IMR-90 (cell line): ENCODE measurements at regions not wholly inside any gene's neighbourhood (a gene's known extent, or its start where the extent isn't known, plus 50 kb on each side); places are given as distances from the start of the nearest gene placed in this dataset.

ENCODE experiments used
- ATAC-seq: fragments of 200-7000 bp; cut with Tn5 transposase; 2 replicates; pipeline ENCODE4 v1.9.1; 2020; ENCODE audit warnings: low read depth, mild to moderate bottlenecking, moderate library complexity
- BruUV-seq: library from RNA; stranded (reverse); fragments of 400-500 nt; replicated peaks from 2 replicates; lab custom pipeline; 2021; lab: Mats Ljungman, UMichigan
- CTCF ChIA-PET: fragments of 300-600 bp; formaldehyde crosslinking; extraction: SDS; loops from one replicate; lab custom pipeline; 2021; ENCODE audit warnings: antibody characterized with exemption; lab: Yijun Ruan, JAX
- POLR2A ChIA-PET: fragments of 300-600 bp; sonication (Branson Sonifier 250); formaldehyde crosslinking; loops from one replicate; lab custom pipeline; 2022; ENCODE audit warnings: antibody characterized with exemption; ENCODE audit not compliant: unreplicated experiment; lab: Charles Lee
- DNase-seq: peaks from one replicate; pipeline ENCODE4 v3.0.0; 2013
- H2AFZ ChIP-seq: replicated peaks from 2 replicates; pipeline ENCODE3; 2013; ENCODE audit warnings: low read length, mild to moderate bottlenecking; ENCODE audit not compliant: poor library complexity
- H2AK5ac ChIP-seq: 2 replicates; pipeline ENCODE4 v1.6.1; 2013; ENCODE audit warnings: low read depth, low read length, inconsistent platforms
- H2AK9ac ChIP-seq: replicated peaks from 2 replicates; pipeline ENCODE3; 2013; ENCODE audit warnings: mild to moderate bottlenecking, low read depth, low read length, moderate library complexity; ENCODE audit not compliant: poor library complexity
- H2BK120ac ChIP-seq: 2 replicates; pipeline ENCODE4 v1.6.1; 2013; ENCODE audit warnings: low read depth, low read length, inconsistent platforms
- H2BK15ac ChIP-seq: 3 replicates; pipeline ENCODE4 v1.6.1; 2013; ENCODE audit warnings: low read depth, low read length, inconsistent platforms
- H2BK20ac ChIP-seq: 2 replicates; pipeline ENCODE4 v1.6.1; 2013; ENCODE audit warnings: low read depth, mild to moderate bottlenecking, inconsistent platforms, low read length, moderate library complexity
- H2BK5ac ChIP-seq: 2 replicates; pipeline ENCODE4 v1.6.1; 2013; ENCODE audit warnings: mild to moderate bottlenecking, low read depth, low read length, inconsistent platforms; ENCODE audit not compliant: poor library complexity, severe bottlenecking
- H3K14ac ChIP-seq: replicated peaks from 2 replicates; pipeline ENCODE4 v1.6.1; 2013; ENCODE audit warnings: low read depth, low read length, inconsistent platforms
- H3K18ac ChIP-seq: 2 replicates; pipeline ENCODE4 v1.6.1; 2013; ENCODE audit warnings: low read depth, low read length, control low read depth
- H3K23ac ChIP-seq: 2 replicates; pipeline ENCODE4 v1.6.1; 2013; ENCODE audit warnings: low read depth, low read length, inconsistent platforms
- H3K27ac ChIP-seq: 2 replicates; pipeline ENCODE4 v1.5.1; 2013; ENCODE audit warnings: mild to moderate bottlenecking, control low read depth, low read length; ENCODE audit not compliant: insufficient read depth
- H3K27me3 ChIP-seq: 2 replicates; pipeline ENCODE4 v1.6.1; 2013; ENCODE audit warnings: low read length; ENCODE audit not compliant: control insufficient read depth, insufficient read depth
- H3K36me3 ChIP-seq: 2 replicates; pipeline ENCODE4 v1.6.1; 2013; ENCODE audit warnings: low read length, mixed read lengths; ENCODE audit not compliant: control insufficient read depth, insufficient read depth
- H3K4ac ChIP-seq: 2 replicates; pipeline ENCODE4 v1.6.1; 2013; ENCODE audit warnings: low read depth, low read length, inconsistent platforms
- H3K4me1 ChIP-seq: 2 replicates; pipeline ENCODE4 v1.6.1; 2013; ENCODE audit warnings: low read length, mixed read lengths; ENCODE audit not compliant: control insufficient read depth, insufficient read depth
- H3K4me2 ChIP-seq: 2 replicates; pipeline ENCODE4 v1.6.1; 2013; ENCODE audit warnings: low read depth, mild to moderate bottlenecking, control low read depth, low read length, moderate library complexity
- H3K4me3 ChIP-seq: 2 replicates; pipeline ENCODE4 v1.5.1; 2013; ENCODE audit warnings: low read depth, mild to moderate bottlenecking, control low read depth, low read length, moderate library complexity; ENCODE audit not compliant: insufficient read depth
- H3K56ac ChIP-seq: 2 replicates; pipeline ENCODE4 v1.6.1; 2013; ENCODE audit warnings: low read length, inconsistent platforms; ENCODE audit not compliant: insufficient read depth; ENCODE audit errors: extremely low read depth
- H3K79me1 ChIP-seq, 2 experiments: 2 replicates each; pipeline ENCODE4 v1.6.1; 2013; ENCODE audit warnings: low read length in 2 of 2, inconsistent platforms in 1 of 2, low read depth in 1 of 2
- H3K9ac ChIP-seq: 2 replicates; pipeline ENCODE4 v1.6.1; 2013; ENCODE audit warnings: low read depth, low read length, control low read depth
- H3K9me1 ChIP-seq: 2 replicates; pipeline ENCODE4 v1.6.1; 2013; ENCODE audit warnings: low read length, inconsistent platforms; ENCODE audit not compliant: insufficient read depth
- H3K9me3 ChIP-seq: 2 replicates; pipeline ENCODE4 v1.6.1; 2013; ENCODE audit warnings: low read length; ENCODE audit not compliant: control insufficient read depth, insufficient read depth
- H4K20me1 ChIP-seq: 2 replicates; pipeline ENCODE4 v1.6.1; 2013; ENCODE audit warnings: low read length, inconsistent platforms; ENCODE audit not compliant: insufficient read depth
- H4K5ac ChIP-seq: 2 replicates; pipeline ENCODE4 v1.6.1; 2013; ENCODE audit warnings: mild to moderate bottlenecking, low read depth, low read length, control low read depth
- H4K8ac ChIP-seq, 2 experiments: 2 replicates each; pipeline ENCODE4 v1.6.1; 2013; ENCODE audit warnings: low read depth in 2 of 2, low read length in 2 of 2, control low read depth in 1 of 2, inconsistent platforms in 1 of 2
- H4K91ac ChIP-seq: 2 replicates; pipeline ENCODE4 v1.6.1; 2013; ENCODE audit warnings: low read depth, low read length, inconsistent platforms; ENCODE audit not compliant: insufficient read depth
- BHLHE40 ChIP-seq: fragments of 150-350 bp; IDR thresholded peaks from 2 replicates; pipeline ENCODE4 v1.6.1; 2016; ENCODE audit warnings: mild to moderate bottlenecking, low read depth, low read length
- CHD1 ChIP-seq: IDR thresholded peaks from 2 replicates; pipeline ENCODE4 v1.6.1; 2012; ENCODE audit warnings: low read depth, low read length, improper control_type of control experiment
- FOS ChIP-seq: fragments of 150-350 bp; IDR thresholded peaks from 2 replicates; pipeline ENCODE4 v1.6.1; 2016; ENCODE audit warnings: low read depth, low read length
- MAFK ChIP-seq: IDR thresholded peaks from 2 replicates; pipeline ENCODE4 v1.6.1; 2012; ENCODE audit warnings: low read depth, low read length, improper control_type of control experiment
- MAZ ChIP-seq: IDR thresholded peaks from 2 replicates; pipeline ENCODE4 v1.6.1; 2012; ENCODE audit warnings: low read depth, mild to moderate bottlenecking, low read length, improper control_type of control experiment, moderate library complexity, borderline replicate concordance
- POLR2A ChIP-seq: IDR thresholded peaks from 2 replicates; pipeline ENCODE4 v1.6.1; 2012; ENCODE audit warnings: mild to moderate bottlenecking, low read depth, low read length
- RCOR1 ChIP-seq: IDR thresholded peaks from 2 replicates; pipeline ENCODE4 v1.6.1; 2012; ENCODE audit warnings: mild to moderate bottlenecking, low read length, improper control_type of control experiment; ENCODE audit not compliant: insufficient replicate concordance
- RFX5 ChIP-seq: IDR thresholded peaks from 2 replicates; pipeline ENCODE4 v1.8.0; 2012; ENCODE audit warnings: low read depth, mild to moderate bottlenecking, low read length, moderate library complexity
- WGBS, 2 experiments: methylation state at CpG; one replicate each; pipeline versions ENCODE4 v1.1.5 to v1.1.7; 2013; ENCODE audit warnings: missing lambda C conversion rate in 2 of 2; ENCODE audit not compliant: insufficient read length in 1 of 2; ENCODE audit errors: extremely low coverage in 2 of 2; 5-methylcytosine and 5-hydroxymethylcytosine counted together
- dilution Hi-C: fragments of 300-500 bp; cut with HindIII; formaldehyde crosslinking; loops from one replicate; pipeline ENCODE4 v1.14.3; 2018; ENCODE audit warnings: low sequenced_read_pairs; ENCODE audit not compliant: unreplicated experiment
- in situ Hi-C: fragments of 300-500 bp; cut with MboI; formaldehyde crosslinking; loops from 3 replicates; pipeline ENCODE4 v1.14.3; 2019; ENCODE audit warnings: low sequenced_read_pairs, inconsistent platforms, mixed read lengths
- intact Hi-C: fragments of 100-400 bp; cut with micrococcal nuclease; formaldehyde crosslinking; loops from 2 replicates; pipeline ENCODE4 v1.10.0; 2022

- Histone ChIP-seq H3K56ac (no peak overlapping the region), H3K23ac (no peak overlapping the region), H3K9me1 (no peaks in the 10 kb centered on the region), H4K20me1 (no peaks in the 10 kb centered on the region), H4K5ac (no peak overlapping the region), H3K18ac (no peak overlapping the region), H4K91ac (no peak overlapping the region), H2AK9ac (no peak overlapping the region), H3K4ac (no peak overlapping the region), H2AFZ (no peak overlapping the region), H2BK120ac (no peak overlapping the region), H3K4me2 (no peak overlapping the region), H3K27me3 (no peaks in the 10 kb centered on the region), H3K27ac (no peak overlapping the region), H3K9me3 (no peaks in the 10 kb centered on the region), H2BK20ac (no peak overlapping the region), H2BK5ac (no peak overlapping the region), H3K14ac (no peak overlapping the region), H4K8ac (no peak overlapping the region), H3K79me1 (no peaks in the 10 kb centered on the region), H3K9ac (no peak overlapping the region), H3K36me3 (no peaks in the 10 kb centered on the region), H3K4me3 (no peak overlapping the region), H2BK15ac (no peak overlapping the region), H2AK5ac (no peak overlapping the region), H3K4me1 (no peaks in the 10 kb centered on the region)
- intact Hi-C loops, result no loop called here
- POLR2A ChIA-PET, result no interaction called here
- CTCF ChIA-PET, result no interaction called here
- no peak for ATAC-seq
- TF ChIP-seq RFX5 (no peak), BHLHE40 (no peak), CHD1 (no peak), RCOR1 (no peak), MAZ (no peak), MAFK (no peak), POLR2A (no peak), FOS (no peak)
- DNase-seq, result no peak
- WGBS, 2 experiments, result no CpG with 5 or more reads among the region's 6 CpGs
- in situ Hi-C loops, result no loop called here
- no TSS peak for BruUV-seq
- dilution Hi-C loops, result no loop called here
Measured at GRCh38 chr2:195269220-195269619, 387.8 kb upstream of the SLC39A10 start.
